Mesenchymal stem cell (in vitro differentiated cells and primary cell): ENCODE measurements at regions not wholly inside any gene's neighbourhood (a gene's known extent, or its start where the extent isn't known, plus 50 kb on each side); places are given as distances from the start of the nearest gene placed in this dataset.

Source experiments
- DNase-seq: peaks from one replicate; pipeline ENCODE4 v3.0.0-alpha.2; 2013
- H2AFZ ChIP-seq: one replicate; pipeline ENCODE4 v1.6.1; 2013; ENCODE audit warnings: low read depth, mild to moderate bottlenecking, control low read depth, inconsistent platforms, low read length, moderate library complexity
- H2AK5ac ChIP-seq: 2 replicates; pipeline ENCODE4 v1.6.1; 2013; ENCODE audit warnings: low read length, moderate library complexity, mild to moderate bottlenecking, inconsistent platforms; ENCODE audit not compliant: severe bottlenecking
- H2BK120ac ChIP-seq: one replicate; pipeline ENCODE4 v1.6.1; 2013; ENCODE audit warnings: low read depth, mild to moderate bottlenecking, inconsistent platforms, low read length, moderate library complexity
- H2BK12ac ChIP-seq, 2 experiments: one replicate each; pipeline ENCODE4 v1.6.1; 2013; ENCODE audit warnings: inconsistent platforms in 2 of 2, low read length in 2 of 2, mild to moderate bottlenecking in 2 of 2, moderate library complexity in 2 of 2, control low read depth in 1 of 2
- H2BK15ac ChIP-seq: one replicate; pipeline ENCODE4 v1.6.1; 2013; ENCODE audit warnings: mild to moderate bottlenecking, low read depth, inconsistent platforms; ENCODE audit not compliant: poor library complexity, severe bottlenecking
- H2BK5ac ChIP-seq: 2 replicates; pipeline ENCODE4 v1.6.1; 2013; ENCODE audit warnings: low read depth, mild to moderate bottlenecking, low read length, control low read depth, inconsistent platforms; ENCODE audit not compliant: poor library complexity, severe bottlenecking
- H3K14ac ChIP-seq, 2 experiments: one replicate each; pipeline ENCODE4 v1.6.1; 2013; ENCODE audit warnings: inconsistent platforms in 2 of 2, low read length in 2 of 2, control low read depth in 1 of 2, mild to moderate bottlenecking in 1 of 2, moderate library complexity in 1 of 2
- H3K18ac ChIP-seq, 2 experiments: one replicate each; pipeline ENCODE4 v1.6.1; 2013; ENCODE audit warnings: inconsistent platforms in 2 of 2, low read length in 2 of 2, control low read depth in 1 of 2, low read depth in 1 of 2, mild to moderate bottlenecking in 1 of 2
- H3K23ac ChIP-seq, 2 experiments: one replicate each; pipeline ENCODE4 v1.6.1; 2013; ENCODE audit warnings: inconsistent platforms in 2 of 2, low read length in 2 of 2, mild to moderate bottlenecking in 2 of 2, moderate library complexity in 2 of 2, control low read depth in 1 of 2
- H3K27ac ChIP-seq: 2 replicates; pipeline ENCODE4 v1.5.1; 2013; ENCODE audit warnings: mild to moderate bottlenecking, moderate library complexity, low read length, control low read depth, inconsistent platforms; ENCODE audit not compliant: poor library complexity, severe bottlenecking
- H3K27me3 ChIP-seq, 2 experiments: 2 replicates each; pipeline versions ENCODE4 v1.6.1 to v1.7.0; 2013; ENCODE audit warnings: low read length in 2 of 2, mild to moderate bottlenecking in 2 of 2, moderate library complexity in 2 of 2, control low read depth in 1 of 2, inconsistent platforms in 1 of 2; ENCODE audit not compliant: control insufficient read depth in 1 of 2, insufficient read depth in 1 of 2
- H3K36me3 ChIP-seq, 2 experiments: 2 replicates each; pipeline versions ENCODE4 v1.6.1 to v1.7.0; 2013; ENCODE audit warnings: low read length in 2 of 2, control low read depth in 1 of 2, inconsistent platforms in 1 of 2, low read depth in 1 of 2, mild to moderate bottlenecking in 1 of 2; ENCODE audit not compliant: insufficient read depth in 2 of 2, control insufficient read depth in 1 of 2
- H3K4ac ChIP-seq, 2 experiments: one replicate each; pipeline ENCODE4 v1.6.1; 2013; ENCODE audit warnings: inconsistent platforms in 2 of 2, low read length in 2 of 2, mild to moderate bottlenecking in 2 of 2, moderate library complexity in 2 of 2, control low read depth in 1 of 2, low read depth in 1 of 2
- H3K4me1 ChIP-seq: 2 replicates; pipeline ENCODE4 v1.6.1; 2013; ENCODE audit warnings: low read depth, low read length, control low read depth; ENCODE audit not compliant: control insufficient read depth, insufficient read depth
- H3K4me2 ChIP-seq: 2 replicates; pipeline ENCODE4 v1.6.1; 2013; ENCODE audit warnings: low read length, mild to moderate bottlenecking, inconsistent platforms; ENCODE audit not compliant: poor library complexity, severe bottlenecking
- H3K4me3 ChIP-seq, 2 experiments: 2 replicates each; pipeline versions ENCODE4 v1.5.1 to v1.7.0; 2013; ENCODE audit warnings: low read length in 2 of 2, mild to moderate bottlenecking in 2 of 2, control low read depth in 1 of 2, low read depth in 1 of 2; ENCODE audit not compliant: insufficient read depth in 1 of 2
- H3K79me1 ChIP-seq: replicated peaks from 2 replicates; pipeline ENCODE4 v1.6.1; 2013; ENCODE audit warnings: mild to moderate bottlenecking, control low read depth, low read length, inconsistent platforms; ENCODE audit not compliant: poor library complexity, severe bottlenecking
- H3K9ac ChIP-seq: 2 replicates; pipeline ENCODE4 v1.7.0; 2013; ENCODE audit warnings: mild to moderate bottlenecking, low read length, moderate library complexity
- H3K9me3 ChIP-seq: 2 replicates; pipeline ENCODE4 v1.7.0; 2013; ENCODE audit warnings: mild to moderate bottlenecking, low read length; ENCODE audit not compliant: control insufficient read depth
- H4K8ac ChIP-seq: one replicate; pipeline ENCODE4 v1.6.1; 2013; ENCODE audit warnings: inconsistent platforms, mild to moderate bottlenecking, low read length, moderate library complexity
- H4K91ac ChIP-seq: one replicate; pipeline ENCODE4 v1.6.1; 2013; ENCODE audit warnings: mild to moderate bottlenecking, low read length, inconsistent platforms
- WGBS: methylation state at CpG from one replicate; pipeline ENCODE4 v1.1.7; 2013; ENCODE audit warnings: mixed read lengths; 5-methylcytosine and 5-hydroxymethylcytosine counted together

DNA sequence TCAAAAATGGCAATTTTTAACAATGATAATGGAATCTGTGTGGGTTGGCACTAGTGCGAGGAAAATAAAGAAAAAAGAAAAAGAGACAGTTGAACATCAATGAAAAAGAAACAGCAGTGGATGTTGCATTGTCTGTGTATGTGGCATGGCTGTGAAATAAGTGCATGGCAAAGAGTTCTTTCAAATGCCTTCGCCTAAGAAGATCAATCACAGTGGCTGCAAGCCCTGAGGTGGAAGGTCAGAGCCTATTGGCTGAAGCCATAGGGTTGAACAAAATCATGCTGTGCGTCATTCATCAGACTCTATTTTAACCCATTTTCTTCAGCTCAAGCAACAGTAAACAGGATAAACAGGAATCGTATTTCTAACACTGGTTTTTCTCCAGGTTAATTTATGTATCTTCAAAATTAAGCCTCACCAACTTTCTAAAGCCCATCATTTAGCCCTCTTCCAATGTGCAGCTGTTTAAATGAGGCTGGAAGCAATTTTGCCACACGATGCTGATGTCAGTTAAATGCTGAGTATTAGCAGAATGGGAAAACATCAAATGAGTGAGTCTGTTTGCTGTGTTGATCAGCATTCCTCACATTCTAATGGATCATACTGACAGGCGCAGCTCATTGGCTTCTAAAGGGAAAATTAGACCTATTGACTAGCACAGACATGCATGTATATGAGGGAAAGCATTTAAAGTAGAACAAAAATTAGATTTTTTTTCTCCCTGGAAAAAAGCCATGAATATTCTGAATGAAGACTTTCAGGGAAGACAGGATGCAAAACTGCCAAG, 955.9 kb upstream of the EYS start:
- no peak overlapping the region for H3K4me2 ChIP-seq

DNA sequence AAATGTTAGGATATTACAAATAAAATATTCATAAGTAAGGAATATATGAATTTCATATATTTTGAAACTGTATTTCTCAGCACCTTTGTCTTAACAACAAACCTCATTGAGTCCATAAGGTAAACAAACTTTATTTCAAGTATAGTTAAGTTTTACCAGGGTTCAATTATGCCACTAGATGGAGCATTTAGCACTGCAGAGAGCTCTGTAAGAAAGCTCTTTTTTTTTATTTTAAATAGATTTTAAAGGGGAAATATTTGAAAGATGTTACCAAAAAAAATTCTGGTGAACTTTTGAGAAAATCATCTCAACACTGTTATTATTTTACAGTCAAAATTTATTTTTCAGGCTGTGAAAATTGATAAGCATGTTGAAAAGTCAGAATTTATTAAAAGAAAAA, 955.2 kb upstream of the EYS start:
- Histone ChIP-seq H3K9ac (no peak overlapping the region), H4K91ac (no peak overlapping the region), H2BK12ac (no peak overlapping the region), H3K4me2 (no peak overlapping the region), H3K27ac (no peak overlapping the region), H2AK5ac (no peak overlapping the region), H3K9me3 (no peaks in the 10 kb centered on the region), H3K23ac (no peak overlapping the region), H2BK15ac (no peak overlapping the region), H2AFZ (no peak overlapping the region), H3K4me3 (no peak overlapping the region), H3K79me1 (no peaks in the 10 kb centered on the region), H3K14ac (no peak overlapping the region), H3K27me3 (no peaks in the 10 kb centered on the region), H2BK5ac (no peak overlapping the region), H2BK120ac (no peak overlapping the region), H3K18ac (no peak overlapping the region), H4K8ac (no peak overlapping the region), H3K36me3 (no peaks in the 10 kb centered on the region), H3K4me1 (no peaks in the 10 kb centered on the region), H3K4ac (no peak overlapping the region)
- peak; percentile 36 for DNase-seq

More for the DNA sequence above, 955.9 kb upstream of the EYS start:
- H3K79me1 ChIP-seq = no peaks in the 10 kb centered on the region
- no peak overlapping the region for H3K9ac ChIP-seq
- no peak overlapping the region for H3K27ac ChIP-seq
- no peak overlapping the region for H2AK5ac ChIP-seq
- WGBS = 61% methylated on average over 5 of the region's 6 CpGs
- H3K4me3 ChIP-seq = no peak overlapping the region
- no peak overlapping the region for H2AFZ ChIP-seq
- H2BK15ac ChIP-seq = no peak overlapping the region
- DNase-seq = no peak
- no peak overlapping the region for H2BK5ac ChIP-seq
- H3K9me3 ChIP-seq = no peaks in the 10 kb centered on the region
- H4K91ac ChIP-seq = no peak overlapping the region
- no peak overlapping the region for H2BK120ac ChIP-seq
- no peaks in the 10 kb centered on the region for H3K27me3 ChIP-seq
- no peak overlapping the region for H4K8ac ChIP-seq
- H3K36me3 ChIP-seq = no peaks in the 10 kb centered on the region
- H2BK12ac ChIP-seq = no peak overlapping the region
- no peak overlapping the region for H3K4ac ChIP-seq
- no peak overlapping the region for H3K23ac ChIP-seq
- no peak overlapping the region for H3K18ac ChIP-seq
- H3K4me1 ChIP-seq = no peaks in the 10 kb centered on the region
- H3K14ac ChIP-seq = no peak overlapping the region

DNA sequence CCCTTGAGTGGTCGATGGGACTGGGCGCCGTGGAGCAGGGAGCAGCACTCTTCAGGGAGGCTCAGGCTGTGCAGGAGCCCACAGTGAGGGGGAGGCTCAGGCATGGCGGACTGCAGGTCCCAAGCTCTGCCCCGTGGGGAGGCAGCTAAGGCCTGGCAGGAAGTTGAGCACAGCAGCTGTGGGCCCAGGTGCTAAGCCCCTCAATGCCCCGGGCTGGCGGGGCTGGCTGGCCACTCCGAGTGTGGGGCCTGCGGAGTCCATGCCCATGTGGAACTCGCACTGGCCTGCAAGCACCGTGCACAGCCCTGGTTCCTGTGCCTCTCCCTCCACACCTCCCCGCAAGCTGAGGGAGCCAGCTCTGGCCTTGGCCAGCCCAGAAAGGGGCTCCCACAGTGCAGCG, 948.4 kb upstream of the EYS start:
- Histone ChIP-seq H3K4me1 (no peaks in the 10 kb centered on the region), H3K27ac (no peak overlapping the region), H2BK5ac (no peak overlapping the region), H3K23ac (no peak overlapping the region), H2BK12ac (no peak overlapping the region), H3K18ac (no peak overlapping the region), H4K91ac (no peak overlapping the region), H3K79me1 (no peaks in the 10 kb centered on the region), H2AK5ac (no peak overlapping the region), H3K27me3 (no peaks in the 10 kb centered on the region), H3K14ac (no peak overlapping the region), H2AFZ (no peak overlapping the region), H4K8ac (no peak overlapping the region), H2BK15ac (no peak overlapping the region), H3K4me2 (no peak overlapping the region), H3K9me3 (peaks cover 3% of the 10 kb centered on the region), H3K4ac (no peak overlapping the region), H2BK120ac (no peak overlapping the region), H3K36me3 (no peaks in the 10 kb centered on the region), H3K4me3 (no peak overlapping the region), H3K9ac (no peak overlapping the region)
- 89% methylated on average over 13 of the region's 13 CpGs for WGBS
- no peak for DNase-seq

DNA sequence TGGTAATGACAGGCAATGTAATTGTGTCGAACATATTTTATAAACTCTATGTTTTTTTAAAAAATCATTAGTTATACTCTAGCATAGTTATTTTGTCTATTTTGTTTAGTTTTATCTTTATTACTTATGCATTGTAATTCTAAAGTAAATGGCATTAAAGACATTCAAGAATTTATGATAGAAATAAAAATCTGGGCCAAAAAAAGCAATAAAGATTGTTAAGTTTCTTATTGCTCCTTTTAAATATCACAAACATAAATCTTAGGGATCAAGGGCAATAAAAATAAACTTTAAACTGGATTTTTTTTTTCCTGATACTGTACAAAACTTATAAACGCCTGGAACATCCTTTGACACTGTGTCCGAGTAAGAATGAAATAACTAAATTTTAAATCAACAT, 931.5 kb upstream of the EYS start:
- no peak overlapping the region for H2AFZ ChIP-seq
- no peak overlapping the region for H3K4me2 ChIP-seq
- H3K4me1 ChIP-seq = no peaks in the 10 kb centered on the region
- H3K9me3 ChIP-seq = peaks cover 5% of the 10 kb centered on the region
- no peak overlapping the region for H2BK15ac ChIP-seq
- H3K27ac ChIP-seq = no peak overlapping the region
- H3K23ac ChIP-seq = no peak overlapping the region
- no peak overlapping the region for H3K14ac ChIP-seq
- H2AK5ac ChIP-seq = no peak overlapping the region
- no CpG with 5 or more reads among the region's 3 CpGs for WGBS
- H2BK12ac ChIP-seq = no peak overlapping the region
- DNase-seq = no peak
- no peak overlapping the region for H4K8ac ChIP-seq
- no peak overlapping the region for H3K4ac ChIP-seq
- no peak overlapping the region for H3K9ac ChIP-seq
- H2BK5ac ChIP-seq = no peak overlapping the region
- no peaks in the 10 kb centered on the region for H3K79me1 ChIP-seq
- H3K18ac ChIP-seq = no peak overlapping the region
- no peak overlapping the region for H3K4me3 ChIP-seq
- no peak overlapping the region for H2BK120ac ChIP-seq
- H3K27me3 ChIP-seq = no peaks in the 10 kb centered on the region
- H4K91ac ChIP-seq = no peak overlapping the region
- H3K36me3 ChIP-seq = no peaks in the 10 kb centered on the region
